Lower leg skin (tissue), 3 donors: ENCODE measurements at regions not wholly inside any gene's neighbourhood (a gene's known extent, or its start where the extent isn't known, plus 50 kb on each side); places are given as distances from the start of the nearest gene placed in this dataset.

ENCODE experiments used
- POLR2A ChIP-seq, 2 donors: fragments of 450-650 bp; IDR thresholded peaks; one replicate each; pipeline ENCODE4 v1.6.1; 2016 to 2017; ENCODE audit warnings: antibody characterized with exemption in 2 of 2, mild to moderate bottlenecking in 1 of 2, moderate library complexity in 1 of 2
- TF ChIP-seq, protein P1 (sequence below), 3 donors: fragments of 450-650 bp; IDR thresholded peaks; one replicate each; pipeline ENCODE4 v1.5.1; 2016; ENCODE audit warnings: antibody characterized with exemption in 3 of 3, mild to moderate bottlenecking in 3 of 3, moderate library complexity in 2 of 3

- TF ChIP-seq, protein P1, sequence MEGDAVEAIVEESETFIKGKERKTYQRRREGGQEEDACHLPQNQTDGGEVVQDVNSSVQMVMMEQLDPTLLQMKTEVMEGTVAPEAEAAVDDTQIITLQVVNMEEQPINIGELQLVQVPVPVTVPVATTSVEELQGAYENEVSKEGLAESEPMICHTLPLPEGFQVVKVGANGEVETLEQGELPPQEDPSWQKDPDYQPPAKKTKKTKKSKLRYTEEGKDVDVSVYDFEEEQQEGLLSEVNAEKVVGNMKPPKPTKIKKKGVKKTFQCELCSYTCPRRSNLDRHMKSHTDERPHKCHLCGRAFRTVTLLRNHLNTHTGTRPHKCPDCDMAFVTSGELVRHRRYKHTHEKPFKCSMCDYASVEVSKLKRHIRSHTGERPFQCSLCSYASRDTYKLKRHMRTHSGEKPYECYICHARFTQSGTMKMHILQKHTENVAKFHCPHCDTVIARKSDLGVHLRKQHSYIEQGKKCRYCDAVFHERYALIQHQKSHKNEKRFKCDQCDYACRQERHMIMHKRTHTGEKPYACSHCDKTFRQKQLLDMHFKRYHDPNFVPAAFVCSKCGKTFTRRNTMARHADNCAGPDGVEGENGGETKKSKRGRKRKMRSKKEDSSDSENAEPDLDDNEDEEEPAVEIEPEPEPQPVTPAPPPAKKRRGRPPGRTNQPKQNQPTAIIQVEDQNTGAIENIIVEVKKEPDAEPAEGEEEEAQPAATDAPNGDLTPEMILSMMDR (IDR thresholded peaks at IDR 0.05) = no peak
- TF ChIP-seq POLR2A (IDR thresholded peaks at IDR 0.05) = no peak
Observed at GRCh38 chr13:37450276-37450675, 148.3 kb downstream of the POSTN start.
